Heart left ventricle (tissue), 16 donors: ENCODE measurements at regions not wholly inside any gene's neighbourhood (a gene's known extent, or its start where the extent isn't known, plus 50 kb on each side); places are given as distances from the start of the nearest gene placed in this dataset.

ENCODE experiments used
- ATAC-seq, 4 donors: fragments of 200-7000 bp; cut with Tn5 transposase; one replicate each; pipeline ENCODE4 v1.9.1; 2020 to 2022; ENCODE audit warnings: moderate library complexity in 4 of 4, mild to moderate bottlenecking in 3 of 4, moderate number of reproducible peaks in 1 of 4
- DNase-seq, 5 donors: peaks; one replicate each; pipeline ENCODE4 v3.0.0-alpha.2; 2020
- H3K27ac ChIP-seq, 12 donors: fragments of 200-600 bp; sonication (generic) in 4 of 12; one replicate each; pipeline versions ENCODE4 v1.5.0 to v1.8.0; 2016 to 2022; ENCODE audit warnings: mild to moderate bottlenecking in 2 of 12
- H3K27me3 ChIP-seq, 9 donors: fragments of 200-600 bp; sonication (generic) in 2 of 9; one replicate each; pipeline versions ENCODE4 v1.5.1 to v1.8.0; 2016 to 2022; ENCODE audit warnings: mild to moderate bottlenecking in 3 of 9
- H3K36me3 ChIP-seq, 9 donors: fragments of 200-600 bp; sonication (generic) in 2 of 9; one replicate each; pipeline versions ENCODE4 v1.5.0 to v1.8.0; 2018 to 2022; ENCODE audit warnings: mild to moderate bottlenecking in 2 of 9
- H3K4me1 ChIP-seq, 12 donors: fragments of 200-600 bp; sonication (generic) in 4 of 12; one replicate each; pipeline versions ENCODE4 v1.5.0 to v1.8.0; 2016 to 2022; ENCODE audit warnings: mild to moderate bottlenecking in 3 of 12
- H3K4me3 ChIP-seq, 12 donors: fragments of 200-600 bp; sonication (generic) in 4 of 12; one replicate each; pipeline versions ENCODE4 v1.5.0 to v1.8.0; 2017 to 2022; ENCODE audit warnings: mild to moderate bottlenecking in 9 of 12, moderate library complexity in 4 of 12
- H3K9me3 ChIP-seq, 12 donors: fragments of 200-600 bp; sonication (generic) in 4 of 12; one replicate each; pipeline versions ENCODE4 v1.5.0 to v1.8.0; 2016 to 2022; ENCODE audit warnings: mild to moderate bottlenecking in 1 of 12
- CTCF ChIP-seq, 12 donors: fragments of 200-600 bp; sonication (generic) in 4 of 12; IDR thresholded peaks; one replicate each; pipeline versions ENCODE4 v1.5.0 to v1.8.0; 2018 to 2022; ENCODE audit warnings: antibody characterized with exemption in 12 of 12, mild to moderate bottlenecking in 5 of 12
- POLR2A ChIP-seq, 2 donors: fragments of 450-650 bp; IDR thresholded peaks; one replicate each; pipeline ENCODE4 v1.6.1; 2017; ENCODE audit warnings: antibody characterized with exemption in 2 of 2, mild to moderate bottlenecking in 2 of 2, moderate library complexity in 2 of 2
- WGBS, 4 donors: extraction: QIAGEN DNeasy Blood & Tissue Kit in 2 of 4; methylation state at CpG; one replicate each; pipeline versions ENCODE4 v1.1.5 to v1.1.7; 2013 to 2018; 5-methylcytosine and 5-hydroxymethylcytosine counted together
- intact Hi-C, 10 donors: fragments of 100-400 bp; cut with DNase I; formaldehyde crosslinking; loops; one replicate each; pipeline versions ENCODE4 v1.11.1 to v1.14.2; 2022
- donor health status: ischemic (EF 13 %, LVEDD 7.1; RV severe dilation, severe dysfunction).
- donor health status: healthy with polysubstance abuse.
- donor health status: DM: no; HTN: yes; CAD: no.
- donor health status: DM: no; HTN: no; CAD: no.
- donor health status: ischemic (EF 25% LVEDD 6.9; RV normal size, moderate dysfunction).
- donor health status: ischemic (EF 25% LVEDD 5.7; RV mildly dilated, moderate dysfunction).
- donor health status: healthy.
- donor health status: DM: yes; HTN: yes; CAD: no.
- donor health status: ischemic (EF 35%, LVEDD 5.7; RV mildly dilated, moderate dysfunction).
- donor health status: nonischemic (EF 11% LVEDD 7.7; RV severe dilation, severe dysfunction).
- donor health status: DM: yes; HTN: yes; CAD: no.
- donor health status: PGD.
- donor health status: ischemic (EF 29% LVEDD 5.4; RV normal size, mild dysfunction).
- donor health status: nonischemic (EF 23%, LVEDD 6.1; RV moderate dilation, normal function).

GRCh38 chr18:64331419-64331818 is 182.5 kb upstream of the LINC00305 start:
- Histone ChIP-seq H3K27me3 (no peaks in the 10 kb centered on the region), H3K27ac (no peak overlapping the region), H3K36me3 (no peaks in the 10 kb centered on the region), H3K4me3 (no peak overlapping the region), H3K9me3 (no peaks in the 10 kb centered on the region), H3K4me1 (peaks cover 0 to 14% (median 0%) of the 10 kb centered on the region in 12 donors)
- TF ChIP-seq POLR2A (IDR thresholded peaks at IDR 0.05) (no peak), CTCF (IDR thresholded peaks at IDR 0.05) (no peak)
- intact Hi-C loops = no loop called here
- DNase-seq (no peak), ATAC-seq (no peak)
- WGBS, 4 donors = 94 to 100% (median 98%) methylated on average over 1 of the region's 1 CpG

- ATAC-seq (no peak), DNase-seq (no peak)
- WGBS, 4 donors = 64 to 76% (median 69%) methylated on average over 6 of the region's 6 CpGs
- no peak for TF ChIP-seq CTCF (IDR thresholded peaks at IDR 0.05)
- no peak for TF ChIP-seq POLR2A (IDR thresholded peaks at IDR 0.05)
- Histone ChIP-seq H3K27me3 (no peaks in the 10 kb centered on the region), H3K4me3 (no peak overlapping the region), H3K27ac (no peak overlapping the region), H3K36me3 (no peaks in the 10 kb centered on the region), H3K4me1 (peaks cover 0 to 14% (median 0%) of the 10 kb centered on the region in 12 donors), H3K9me3 (no peaks in the 10 kb centered on the region)
- intact Hi-C loops = no loop called here
Measured at GRCh38 chr18:64330931-64331330, 182.0 kb upstream of the LINC00305 start.

GRCh38 chr18:64330161-64330560 is 181.3 kb upstream of the LINC00305 start:
- no peak for DNase-seq
- WGBS, 4 donors = 88 to 92% (median 90%) methylated on average over 4 of the region's 4 CpGs
- no peak overlapping the region for H3K27ac ChIP-seq
- intact Hi-C loops = no loop called here
- H3K27me3 ChIP-seq = no peaks in the 10 kb centered on the region
- no peaks in the 10 kb centered on the region for H3K36me3 ChIP-seq
- TF ChIP-seq POLR2A (IDR thresholded peaks at IDR 0.05) (no peak), CTCF (IDR thresholded peaks at IDR 0.05) (peak in 3 of 12 donors; percentile 13 to 30 (median 20))
- H3K9me3 ChIP-seq = no peaks in the 10 kb centered on the region
- no peak overlapping the region for H3K4me3 ChIP-seq
- H3K4me1 ChIP-seq = peaks cover 0 to 14% (median 0%) of the 10 kb centered on the region in 12 donors
- no peak for ATAC-seq

- no peak overlapping the region for H3K27ac ChIP-seq
- intact Hi-C loops = no loop called here
- H3K4me3 ChIP-seq = no peak overlapping the region
- ATAC-seq (no peak), DNase-seq (no peak)
- no peaks in the 10 kb centered on the region for H3K27me3 ChIP-seq
- no peaks in the 10 kb centered on the region for H3K4me1 ChIP-seq
- 79 to 100% (median 85%) methylated on average over 1 of the region's 1 CpG for WGBS, 4 donors
- no peak for TF ChIP-seq POLR2A (IDR thresholded peaks at IDR 0.05)
- TF ChIP-seq CTCF (IDR thresholded peaks at IDR 0.05) = no peak
- H3K36me3 ChIP-seq = no peaks in the 10 kb centered on the region
- peaks cover 0 to 5% (median 0%) of the 10 kb centered on the region in 12 donors for H3K9me3 ChIP-seq
Measured at GRCh38 chr18:64322189-64322588, 173.3 kb upstream of the LINC00305 start.
